Panc1 (cell line): ENCODE measurements at regions not wholly inside any gene's neighbourhood (a gene's known extent, or its start where the extent isn't known, plus 50 kb on each side); places are given as distances from the start of the nearest gene placed in this dataset.

Experiments
- POLR2AphosphoS5 ChIP-seq: IDR thresholded peaks from 2 replicates; pipeline ENCODE4 v1.6.1; 2012; ENCODE audit warnings: mild to moderate bottlenecking, low read depth, low read length, moderate library complexity
- SIN3A ChIP-seq: IDR thresholded peaks from 2 replicates; pipeline ENCODE4 v1.6.1; 2012; ENCODE audit warnings: low read depth, mild to moderate bottlenecking, low read length, moderate library complexity, borderline replicate concordance; ENCODE audit not compliant: insufficient read depth
- TCF7L2 ChIP-seq: IDR thresholded peaks from 2 replicates; pipeline ENCODE4 v1.6.1; 2011; ENCODE audit warnings: mild to moderate bottlenecking, low read depth, low read length, inconsistent platforms
- TF ChIP-seq, protein P1 (sequence below): fragments of 450-650 bp; IDR thresholded peaks from 2 replicates; pipeline ENCODE4 v1.5.1; 2017; ENCODE audit warnings: mild to moderate bottlenecking
- TF ChIP-seq, protein P2 (sequence below), 2 experiments: IDR thresholded peaks; 2 replicates each; pipeline ENCODE4 v1.6.1; 2011 to 2012; ENCODE audit warnings: low read depth in 2 of 2, control low read depth in 1 of 2, low read length in 1 of 2, mild to moderate bottlenecking in 1 of 2, moderate library complexity in 1 of 2; ENCODE audit not compliant: insufficient read depth in 1 of 2

DNA sequence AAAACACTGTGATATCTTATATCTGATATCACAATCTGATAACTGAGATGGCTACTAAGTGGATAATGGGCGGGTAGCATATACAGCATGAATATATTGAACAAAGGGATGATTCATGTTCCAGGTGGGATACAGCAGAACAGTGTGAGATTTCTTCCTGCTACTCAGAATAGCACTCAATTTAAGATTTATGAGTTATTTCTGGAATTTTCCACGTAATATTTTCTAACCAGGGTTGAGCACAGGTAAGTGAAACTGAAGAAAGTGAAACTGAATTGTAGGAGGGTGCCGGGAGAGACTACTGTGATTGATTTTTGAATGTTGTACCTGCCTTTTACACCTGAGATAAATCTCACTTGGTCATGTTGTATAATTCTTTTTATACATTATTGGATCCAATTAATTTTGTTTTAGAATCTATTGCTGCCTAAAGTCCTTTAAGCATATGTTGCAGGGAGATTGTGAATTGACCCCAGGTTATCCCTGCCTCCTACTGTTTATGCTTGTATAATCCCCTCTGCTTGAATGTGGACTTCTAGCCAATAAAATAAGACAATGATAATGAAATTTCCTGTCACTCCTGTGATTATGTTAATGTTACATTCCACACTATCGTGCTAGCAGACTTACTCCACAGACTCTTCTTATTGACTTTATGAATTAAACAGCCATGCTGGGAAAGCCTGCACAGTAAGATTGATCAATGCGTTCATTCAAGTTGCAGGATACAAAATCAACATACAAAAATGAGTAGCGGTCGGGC is 67.6 kb upstream of the RBBP8 start:
- TF ChIP-seq, protein P1, sequence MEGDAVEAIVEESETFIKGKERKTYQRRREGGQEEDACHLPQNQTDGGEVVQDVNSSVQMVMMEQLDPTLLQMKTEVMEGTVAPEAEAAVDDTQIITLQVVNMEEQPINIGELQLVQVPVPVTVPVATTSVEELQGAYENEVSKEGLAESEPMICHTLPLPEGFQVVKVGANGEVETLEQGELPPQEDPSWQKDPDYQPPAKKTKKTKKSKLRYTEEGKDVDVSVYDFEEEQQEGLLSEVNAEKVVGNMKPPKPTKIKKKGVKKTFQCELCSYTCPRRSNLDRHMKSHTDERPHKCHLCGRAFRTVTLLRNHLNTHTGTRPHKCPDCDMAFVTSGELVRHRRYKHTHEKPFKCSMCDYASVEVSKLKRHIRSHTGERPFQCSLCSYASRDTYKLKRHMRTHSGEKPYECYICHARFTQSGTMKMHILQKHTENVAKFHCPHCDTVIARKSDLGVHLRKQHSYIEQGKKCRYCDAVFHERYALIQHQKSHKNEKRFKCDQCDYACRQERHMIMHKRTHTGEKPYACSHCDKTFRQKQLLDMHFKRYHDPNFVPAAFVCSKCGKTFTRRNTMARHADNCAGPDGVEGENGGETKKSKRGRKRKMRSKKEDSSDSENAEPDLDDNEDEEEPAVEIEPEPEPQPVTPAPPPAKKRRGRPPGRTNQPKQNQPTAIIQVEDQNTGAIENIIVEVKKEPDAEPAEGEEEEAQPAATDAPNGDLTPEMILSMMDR: no peak
- TF ChIP-seq TCF7L2 (no peak), POLR2AphosphoS5 (no peak), SIN3A (no peak)
- TF ChIP-seq, protein P2, sequence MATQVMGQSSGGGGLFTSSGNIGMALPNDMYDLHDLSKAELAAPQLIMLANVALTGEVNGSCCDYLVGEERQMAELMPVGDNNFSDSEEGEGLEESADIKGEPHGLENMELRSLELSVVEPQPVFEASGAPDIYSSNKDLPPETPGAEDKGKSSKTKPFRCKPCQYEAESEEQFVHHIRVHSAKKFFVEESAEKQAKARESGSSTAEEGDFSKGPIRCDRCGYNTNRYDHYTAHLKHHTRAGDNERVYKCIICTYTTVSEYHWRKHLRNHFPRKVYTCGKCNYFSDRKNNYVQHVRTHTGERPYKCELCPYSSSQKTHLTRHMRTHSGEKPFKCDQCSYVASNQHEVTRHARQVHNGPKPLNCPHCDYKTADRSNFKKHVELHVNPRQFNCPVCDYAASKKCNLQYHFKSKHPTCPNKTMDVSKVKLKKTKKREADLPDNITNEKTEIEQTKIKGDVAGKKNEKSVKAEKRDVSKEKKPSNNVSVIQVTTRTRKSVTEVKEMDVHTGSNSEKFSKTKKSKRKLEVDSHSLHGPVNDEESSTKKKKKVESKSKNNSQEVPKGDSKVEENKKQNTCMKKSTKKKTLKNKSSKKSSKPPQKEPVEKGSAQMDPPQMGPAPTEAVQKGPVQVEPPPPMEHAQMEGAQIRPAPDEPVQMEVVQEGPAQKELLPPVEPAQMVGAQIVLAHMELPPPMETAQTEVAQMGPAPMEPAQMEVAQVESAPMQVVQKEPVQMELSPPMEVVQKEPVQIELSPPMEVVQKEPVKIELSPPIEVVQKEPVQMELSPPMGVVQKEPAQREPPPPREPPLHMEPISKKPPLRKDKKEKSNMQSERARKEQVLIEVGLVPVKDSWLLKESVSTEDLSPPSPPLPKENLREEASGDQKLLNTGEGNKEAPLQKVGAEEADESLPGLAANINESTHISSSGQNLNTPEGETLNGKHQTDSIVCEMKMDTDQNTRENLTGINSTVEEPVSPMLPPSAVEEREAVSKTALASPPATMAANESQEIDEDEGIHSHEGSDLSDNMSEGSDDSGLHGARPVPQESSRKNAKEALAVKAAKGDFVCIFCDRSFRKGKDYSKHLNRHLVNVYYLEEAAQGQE (IDR thresholded peaks at IDR 0.05; ENCODE audit: insufficient read depth in 1 of 2, low read depth in 2 of 2, low read length in 1 of 2): no peak
